HG03442 (cell line): ENCODE measurements at regions not wholly inside any gene's neighbourhood (a gene's known extent, or its start where the extent isn't known, plus 50 kb on each side); places are given as distances from the start of the nearest gene placed in this dataset.

Experiments
- ATAC-seq: cut with Tn5 transposase; IDR thresholded peaks from one replicate; pipeline ENCODE4 v1.9.1; 2021; ENCODE audit warnings: mild to moderate bottlenecking, moderate library complexity; ENCODE audit not compliant: unreplicated experiment

- no peak for ATAC-seq
These were observed 133.6 kb upstream of the COL1A2 start for GRCh38 chr7:94261067-94261466.

GRCh38 chr7:94264756-94265155 lies 129.9 kb upstream of the COL1A2 start:
- no peak for ATAC-seq

GRCh38 chr7:94265456-94265855 lies 129.2 kb upstream of the COL1A2 start:
- ATAC-seq: no peak

GRCh38 chr7:94266238-94266644 lies 128.5 kb upstream of the COL1A2 start:
- ATAC-seq: no peak

- no peak for ATAC-seq
These were observed 123.9 kb upstream of the COL1A2 start for GRCh38 chr7:94270772-94271171.

GRCh38 chr7:94272821-94273583 lies 121.7 kb upstream of the COL1A2 start:
- no peak for ATAC-seq

- no peak for ATAC-seq
These were observed 119.9 kb upstream of the COL1A2 start for GRCh38 chr7:94274828-94275227.

GRCh38 chr7:94276027-94276426 lies 118.7 kb upstream of the COL1A2 start:
- no peak for ATAC-seq

GRCh38 chr7:94276795-94277194 lies 117.9 kb upstream of the COL1A2 start:
- peak; percentile 63 for ATAC-seq

GRCh38 chr7:94277236-94277635 lies 117.5 kb upstream of the COL1A2 start:
- ATAC-seq: peak; percentile 13

GRCh38 chr7:94280851-94281250 lies 113.8 kb upstream of the COL1A2 start:
- ATAC-seq: no peak

GRCh38 chr7:94284104-94284503 lies 110.6 kb upstream of the COL1A2 start:
- ATAC-seq: no peak

GRCh38 chr7:94286111-94286510 lies 108.6 kb upstream of the COL1A2 start:
- no peak for ATAC-seq

GRCh38 chr7:94288096-94288495 lies 106.6 kb upstream of the COL1A2 start:
- no peak for ATAC-seq

- no peak for ATAC-seq
These were observed 105.6 kb upstream of the COL1A2 start for GRCh38 chr7:94289071-94289470.

- ATAC-seq: no peak
These were observed 100.1 kb upstream of the COL1A2 start for GRCh38 chr7:94294471-94295131.

GRCh38 chr7:94295850-94296249 lies 98.8 kb upstream of the COL1A2 start:
- no peak for ATAC-seq

GRCh38 chr7:94296881-94297280 lies 97.8 kb upstream of the COL1A2 start:
- no peak for ATAC-seq

- no peak for ATAC-seq
These were observed 97.3 kb upstream of the COL1A2 start for GRCh38 chr7:94297397-94297838.

GRCh38 chr7:94298943-94299342 lies 95.8 kb upstream of the COL1A2 start:
- ATAC-seq: no peak

GRCh38 chr7:94300176-94300835 lies 94.4 kb upstream of the COL1A2 start:
- no peak for ATAC-seq

- no peak for ATAC-seq
These were observed 93.6 kb upstream of the COL1A2 start for GRCh38 chr7:94301024-94301586.
